HK-2 (cell line): ENCODE measurements at regions not wholly inside any gene's neighbourhood (a gene's known extent, or its start where the extent isn't known, plus 50 kb on each side); places are given as distances from the start of the nearest gene placed in this dataset.

Experiments used
- DNase-seq: peaks from one replicate; pipeline ENCODE4 v3.0.0-alpha.2; 2018; ENCODE audit not compliant: unreplicated experiment

DNA sequence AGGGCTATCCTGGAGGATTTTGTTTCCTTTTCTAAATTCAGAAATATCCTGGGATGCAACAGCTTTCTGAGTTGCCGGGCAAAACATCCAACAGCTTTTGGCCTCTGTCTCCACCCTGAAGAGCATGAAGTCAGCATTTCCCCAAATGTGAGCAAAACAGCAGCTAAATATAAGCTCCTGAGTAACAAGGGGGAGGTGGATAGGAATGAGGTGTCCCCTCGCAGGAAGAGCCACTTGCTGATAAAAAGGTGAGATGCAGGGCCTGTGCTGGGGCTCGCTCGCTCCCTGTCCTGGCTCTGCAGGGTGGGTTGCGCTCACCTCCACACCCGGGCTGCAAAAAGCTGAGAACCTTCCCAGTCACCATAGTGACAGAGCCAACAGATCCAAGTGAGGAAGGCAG is 264.3 kb downstream of the ZEB1 start:
- no peak for DNase-seq

DNA sequence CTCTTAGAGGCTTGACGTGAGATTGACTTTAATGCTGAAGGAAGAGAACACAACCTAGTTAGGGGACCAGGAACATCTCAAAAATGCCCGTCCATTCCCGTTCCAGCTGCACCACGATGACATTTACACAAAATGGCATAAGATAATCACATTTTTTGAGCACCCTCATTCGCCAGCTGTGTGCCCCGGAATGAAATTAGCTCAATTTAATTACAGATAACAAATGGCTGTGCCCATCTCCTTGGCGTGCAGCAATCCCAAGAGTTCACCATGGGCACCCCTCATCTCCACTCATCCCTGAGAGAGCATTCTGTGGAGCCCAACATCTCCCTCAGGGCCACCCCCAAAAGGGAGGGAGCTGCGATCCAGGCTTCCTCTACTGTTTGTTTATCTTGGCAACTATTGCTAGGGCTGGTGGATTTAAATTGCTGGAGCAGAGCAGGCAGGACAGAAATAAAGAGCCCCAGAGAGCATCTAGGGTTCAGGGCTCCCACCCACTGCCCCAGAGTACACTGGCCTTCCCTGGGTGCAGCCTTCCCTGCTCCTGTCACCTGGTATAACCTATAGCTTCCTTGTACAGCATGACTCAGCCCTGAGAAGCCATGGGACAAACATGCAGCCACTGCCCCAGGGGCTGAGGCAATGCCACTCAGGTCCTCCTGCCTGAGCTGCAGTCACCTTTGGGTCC is 263.5 kb downstream of the ZEB1 start:
- DNase-seq, result no peak

DNA sequence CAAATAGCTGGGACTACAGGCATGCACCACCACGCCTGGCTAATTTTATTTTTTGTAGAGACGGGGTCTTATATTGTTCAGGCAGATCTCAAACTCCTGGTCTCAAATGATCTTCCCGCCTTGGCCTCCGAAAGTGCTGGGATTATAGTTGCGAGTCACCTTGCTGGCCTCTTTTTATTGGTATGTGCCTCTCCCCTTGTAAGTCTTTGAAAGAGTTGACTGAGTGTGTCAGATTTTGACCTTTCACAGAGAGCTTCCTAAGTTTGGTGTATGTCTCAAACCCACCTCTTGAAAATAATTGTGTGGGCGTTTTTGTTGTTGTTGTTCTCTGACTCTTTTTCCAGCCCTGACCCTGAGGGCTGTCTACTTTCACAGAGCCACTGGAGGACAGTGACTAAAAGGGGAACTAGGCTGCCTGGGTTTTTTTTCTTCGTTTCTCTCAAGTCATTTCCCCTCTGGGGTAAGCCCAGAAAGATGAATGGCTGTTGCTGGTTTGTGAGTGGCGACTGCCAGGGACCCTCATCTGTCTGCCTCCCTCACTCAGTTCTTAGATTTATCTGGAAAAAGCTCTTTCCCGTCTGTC is 262.8 kb downstream of the ZEB1 start:
- no peak for DNase-seq

DNA sequence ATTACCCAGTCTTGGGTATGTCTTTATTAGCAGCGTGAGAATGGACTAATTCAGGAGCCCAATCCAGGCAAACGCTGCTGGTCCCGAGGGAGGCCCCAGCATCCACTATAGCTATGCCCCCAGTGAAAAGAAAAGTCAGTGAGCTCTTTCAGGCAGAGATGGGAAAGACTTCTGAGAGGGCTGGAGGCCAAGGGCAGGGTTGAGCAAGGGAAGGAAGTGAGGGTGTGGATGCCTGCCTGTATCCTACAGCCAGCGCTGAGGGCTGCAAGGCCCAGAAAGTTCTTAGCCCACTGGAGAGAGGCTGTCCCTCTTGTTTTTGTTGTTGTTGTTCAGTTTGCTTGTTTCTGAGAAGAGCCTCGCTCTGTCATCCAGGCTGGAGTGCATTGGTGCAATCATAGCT is 261.6 kb downstream of the ZEB1 start:
- no peak for DNase-seq
